Stimulated activated CD8-positive, alpha-beta memory T cell treated with anti-CD3 and anti-CD28 coated beads, Interleukin-4, amount 100 ng/mL, for 1 hour (primary cell): ENCODE measurements at regions not wholly inside any gene's neighbourhood (a gene's known extent, or its start where the extent isn't known, plus 50 kb on each side); places are given as distances from the start of the nearest gene placed in this dataset.

Experiments
- DNase-seq, 2 donors: peaks; one replicate each; pipeline ENCODE4 v3.0.0-alpha.2; 2020; ENCODE audit warnings: low read depth in 2 of 2, low spot score in 1 of 2

DNA sequence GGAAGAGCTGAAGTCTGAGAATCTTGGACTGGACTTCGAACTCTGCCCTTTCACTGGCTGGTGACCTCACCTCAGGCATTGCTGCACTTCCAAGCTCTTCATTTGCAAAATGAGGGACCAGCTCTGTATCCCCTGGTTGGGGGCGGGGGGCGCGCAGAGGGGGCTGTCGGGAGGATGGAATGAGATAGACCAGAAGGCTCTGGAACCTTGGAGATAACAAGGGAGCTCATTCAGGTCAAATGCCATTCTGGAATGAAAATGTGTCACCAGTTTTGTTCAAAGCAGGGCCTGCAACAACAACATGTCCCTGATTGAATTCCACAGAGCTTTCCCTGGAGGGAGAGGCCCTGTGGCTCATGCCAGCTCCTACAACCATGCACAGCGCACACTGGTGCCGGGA lies 370.5 kb downstream of the MN1 start:
- no peak for DNase-seq

DNA sequence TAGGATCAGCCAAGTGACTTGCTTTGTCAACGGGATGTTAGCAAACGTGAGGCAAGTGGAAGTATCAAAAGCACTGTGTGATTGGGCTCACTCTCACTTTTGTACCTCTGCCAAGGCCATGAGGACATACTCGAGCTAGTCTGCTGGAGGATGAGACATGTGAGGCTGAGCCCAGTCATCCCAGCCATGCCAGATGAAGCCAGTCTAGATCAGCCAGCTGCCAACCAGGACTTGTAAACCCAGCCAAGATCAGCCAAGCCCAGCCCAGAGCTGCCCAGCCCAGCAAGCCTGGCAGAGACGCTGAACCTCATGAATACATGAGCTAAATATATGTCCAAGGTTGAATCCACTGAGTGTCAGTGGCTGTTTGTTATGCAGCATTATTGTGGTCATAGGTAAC lies 369.7 kb downstream of the MN1 start:
- DNase-seq: no peak

DNA sequence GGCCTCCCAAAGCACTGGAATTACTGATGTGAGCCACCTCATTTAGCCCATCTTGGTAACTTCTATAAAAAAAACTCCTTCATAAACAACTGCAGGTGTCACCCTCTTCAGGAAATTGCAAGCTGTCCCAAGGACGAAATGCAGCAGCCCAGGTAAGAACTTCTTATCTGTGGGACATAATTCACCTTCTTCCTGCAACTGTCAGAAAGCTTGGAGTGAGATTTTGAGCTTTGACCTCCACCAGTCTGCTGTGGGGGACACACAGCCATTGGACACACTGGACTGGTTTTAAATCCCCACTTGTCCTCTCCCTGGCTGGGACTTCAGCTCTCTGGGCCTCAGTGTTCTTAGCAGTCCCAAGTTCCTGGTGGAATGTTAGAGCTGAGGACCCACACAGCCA lies 368.5 kb downstream of the MN1 start:
- DNase-seq: no peak

DNA sequence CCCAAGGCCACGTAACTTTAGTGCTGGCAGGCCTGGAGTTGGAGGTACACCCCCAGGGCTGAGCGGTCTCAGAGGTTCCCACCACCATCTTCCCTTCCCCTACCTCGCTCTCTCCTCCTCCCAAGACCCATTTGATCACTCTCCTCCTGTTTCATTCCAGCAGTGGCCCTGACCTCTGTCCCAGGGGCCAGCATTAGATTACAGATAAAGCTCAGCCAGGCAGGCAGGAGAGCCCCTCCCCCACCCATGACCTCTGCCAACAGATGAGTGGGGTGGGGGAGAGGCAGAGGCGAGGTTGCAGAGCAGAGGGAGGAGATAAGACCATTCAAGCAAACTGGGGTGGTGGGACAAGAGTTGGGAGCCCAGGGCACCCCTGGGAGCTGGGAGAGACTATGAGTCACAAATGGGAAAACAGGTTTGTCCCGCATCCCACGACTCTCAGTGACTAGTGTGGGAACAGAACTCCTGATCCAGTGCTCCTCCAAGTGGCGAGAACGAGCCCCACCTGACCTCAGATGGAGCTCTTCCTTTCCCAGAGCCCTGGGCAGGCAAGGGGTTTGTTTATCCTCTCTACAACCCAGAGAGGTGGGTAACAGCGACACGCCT lies 367.9 kb downstream of the MN1 start:
- no peak for DNase-seq

DNA sequence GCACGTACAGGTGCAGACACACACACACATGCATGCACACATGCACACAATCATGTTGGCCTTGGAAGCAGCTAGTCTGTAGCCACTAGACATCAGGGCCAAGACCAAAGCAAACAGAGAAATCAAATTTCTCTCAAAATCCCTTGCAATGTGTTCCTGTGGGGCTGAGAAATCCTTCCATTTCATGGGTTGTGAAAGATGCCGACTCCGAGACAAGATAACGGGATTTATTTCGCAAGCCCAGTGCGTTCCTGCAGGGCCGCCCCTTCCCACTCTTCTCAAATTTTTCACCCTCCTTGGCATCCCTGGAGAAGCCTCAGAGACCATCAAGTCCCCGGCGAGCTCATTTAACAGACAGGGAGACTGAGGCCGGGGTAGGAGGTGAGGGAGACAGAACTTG lies 366.7 kb downstream of the MN1 start:
- no peak for DNase-seq

DNA sequence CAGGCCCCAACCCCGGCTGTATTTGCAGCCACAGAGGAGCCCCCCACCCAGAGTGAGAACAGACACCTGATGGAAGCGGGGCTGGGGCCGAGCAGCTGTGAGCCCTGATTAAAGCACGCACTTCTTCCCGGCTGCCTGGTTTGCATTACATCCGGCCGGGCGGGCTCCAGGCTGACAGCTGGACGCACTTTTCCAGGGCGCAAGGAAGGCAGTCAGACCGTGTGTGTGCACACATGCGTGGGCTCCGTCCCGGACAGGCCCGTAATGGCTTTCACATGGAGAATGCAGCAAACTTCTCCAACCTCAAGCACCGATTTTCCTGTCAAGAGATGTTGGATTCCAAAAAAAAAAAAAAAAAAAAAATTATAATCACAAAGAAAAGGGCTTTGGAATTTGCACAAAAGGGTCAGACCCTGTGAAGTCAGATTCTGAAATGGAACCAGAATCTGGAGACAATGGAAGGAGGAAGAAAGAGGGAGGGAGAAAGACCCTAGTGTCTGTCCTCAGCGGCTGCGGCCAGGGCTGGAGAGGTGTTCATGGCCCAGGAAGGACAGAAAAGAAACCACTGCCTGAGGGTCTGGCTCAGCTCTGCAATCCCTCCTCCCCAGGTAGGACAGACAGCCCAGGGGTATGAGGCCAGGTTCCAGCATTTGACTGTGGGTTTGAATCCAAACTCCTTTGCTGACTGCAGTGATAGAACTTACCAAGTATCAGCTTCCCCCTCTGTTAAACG lies 365.5 kb downstream of the MN1 start:
- no peak for DNase-seq

DNA sequence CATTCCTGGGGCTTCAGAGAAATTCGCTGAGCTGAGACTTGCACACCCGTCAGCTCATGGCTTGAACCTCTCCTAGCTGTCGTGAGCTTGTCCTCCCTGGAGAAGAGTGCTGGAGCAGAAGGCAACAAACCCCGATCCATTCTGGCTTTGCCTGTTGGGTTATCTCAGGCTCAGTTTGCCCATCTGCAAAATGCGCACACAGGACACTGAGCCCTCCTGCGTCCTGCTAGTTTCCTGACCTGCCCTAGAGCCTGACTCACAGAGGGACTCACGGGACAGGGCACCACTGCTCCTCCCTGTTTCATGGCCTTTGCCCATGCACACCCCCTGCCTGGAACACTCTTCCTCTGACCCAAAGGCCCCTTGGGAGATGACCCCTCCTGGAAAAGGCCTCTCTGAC lies 365.0 kb downstream of the MN1 start:
- no peak for DNase-seq

DNA sequence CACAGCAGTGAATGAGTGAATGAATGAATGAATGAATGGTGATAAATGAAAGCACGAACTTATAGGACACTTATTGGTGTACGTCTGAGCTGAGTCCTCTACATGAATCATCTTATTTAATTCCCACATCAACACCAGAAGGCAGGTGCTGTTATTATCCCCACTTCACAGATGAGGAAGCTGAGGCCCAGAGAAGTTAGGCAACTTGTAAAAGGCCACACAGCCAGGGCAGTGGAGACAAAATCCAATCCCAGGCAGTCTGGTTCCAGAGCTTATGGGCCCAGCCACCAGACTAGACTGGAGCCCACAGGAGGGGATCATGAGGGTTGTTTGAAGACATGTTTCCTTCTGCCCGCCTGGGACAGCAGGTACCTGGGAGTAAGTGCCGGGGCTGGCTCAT lies 364.0 kb downstream of the MN1 start:
- DNase-seq: no peak

DNA sequence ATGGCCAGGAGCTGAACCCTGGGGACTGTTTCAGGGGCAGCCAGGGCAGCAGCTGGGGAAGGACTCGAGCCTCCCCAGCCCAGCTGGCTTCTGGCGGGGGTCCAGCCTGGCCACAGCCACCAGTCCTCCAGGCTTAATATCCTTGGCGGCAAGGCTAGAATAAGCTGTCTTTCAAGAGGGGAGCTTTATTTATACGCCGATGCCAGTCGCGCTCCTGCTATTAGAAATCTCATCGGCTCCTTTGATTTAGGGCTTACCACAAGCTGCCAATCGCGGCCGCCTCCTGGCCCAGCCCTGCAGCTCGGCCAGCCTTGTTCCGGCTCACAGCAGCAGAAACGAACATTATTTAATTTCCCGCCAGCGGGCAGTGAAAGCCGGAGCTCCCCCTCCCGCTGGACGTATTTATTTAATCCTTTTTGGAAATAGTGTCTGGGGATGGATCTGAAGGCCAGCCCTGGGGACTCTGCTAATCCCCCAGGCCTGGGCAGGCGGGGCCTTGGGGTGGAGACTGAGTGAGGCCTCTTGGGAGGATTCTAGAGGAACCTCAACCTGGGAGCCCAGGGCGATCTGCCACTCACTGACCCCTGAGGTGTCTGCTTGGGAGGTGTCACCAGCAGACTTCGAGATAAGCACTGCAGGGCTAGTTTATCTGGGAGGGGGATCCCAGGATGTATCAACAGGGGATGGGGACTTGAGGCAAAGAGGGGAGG lies 363.1 kb downstream of the MN1 start:
- no peak for DNase-seq

DNA sequence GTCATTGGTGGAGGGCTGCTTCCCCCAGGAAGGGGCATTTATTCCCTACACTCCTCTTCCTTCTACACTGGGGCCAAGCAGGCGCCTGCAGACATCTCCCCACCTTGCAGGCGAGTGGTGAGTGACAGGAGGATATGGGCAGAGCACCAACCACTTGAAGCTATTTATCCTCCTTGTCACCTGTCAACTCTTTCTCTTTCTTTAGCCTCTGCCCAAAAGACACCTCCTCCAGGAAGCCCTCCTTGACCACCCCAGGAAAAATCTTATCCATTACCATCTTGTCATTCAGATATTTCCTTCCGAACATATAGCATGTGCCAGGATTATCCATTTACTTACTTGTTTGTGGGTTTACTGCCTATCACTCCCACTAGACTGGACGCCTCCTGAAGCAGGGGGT lies 362.4 kb downstream of the MN1 start:
- no peak for DNase-seq

DNA sequence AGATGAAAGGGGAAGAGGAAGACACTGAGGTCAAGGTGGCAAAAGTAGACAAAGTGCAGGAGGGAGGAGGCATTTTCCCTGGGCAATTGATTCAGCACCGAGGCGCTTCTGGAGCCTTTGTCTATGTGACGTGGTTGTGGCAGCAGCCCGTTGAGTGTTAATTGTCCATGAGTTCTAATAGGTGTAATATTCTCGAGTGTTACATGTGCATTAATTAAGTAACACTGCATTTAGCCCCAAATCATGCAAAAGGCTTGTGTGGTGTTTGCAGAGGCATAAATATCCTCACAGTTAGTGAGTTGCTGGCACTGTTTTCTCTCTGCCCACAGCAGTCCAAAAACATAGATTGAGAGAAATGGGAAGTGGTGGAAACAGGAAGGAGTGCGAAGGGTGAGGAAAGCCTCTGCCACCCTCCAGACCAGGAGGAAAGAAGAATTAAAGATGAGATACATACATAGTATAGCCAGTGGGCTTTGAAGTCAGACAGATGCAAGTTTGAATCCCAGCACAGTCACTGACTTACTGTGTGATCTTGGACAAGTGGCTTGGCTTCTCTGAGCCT lies 361.2 kb downstream of the MN1 start:
- no peak for DNase-seq

DNA sequence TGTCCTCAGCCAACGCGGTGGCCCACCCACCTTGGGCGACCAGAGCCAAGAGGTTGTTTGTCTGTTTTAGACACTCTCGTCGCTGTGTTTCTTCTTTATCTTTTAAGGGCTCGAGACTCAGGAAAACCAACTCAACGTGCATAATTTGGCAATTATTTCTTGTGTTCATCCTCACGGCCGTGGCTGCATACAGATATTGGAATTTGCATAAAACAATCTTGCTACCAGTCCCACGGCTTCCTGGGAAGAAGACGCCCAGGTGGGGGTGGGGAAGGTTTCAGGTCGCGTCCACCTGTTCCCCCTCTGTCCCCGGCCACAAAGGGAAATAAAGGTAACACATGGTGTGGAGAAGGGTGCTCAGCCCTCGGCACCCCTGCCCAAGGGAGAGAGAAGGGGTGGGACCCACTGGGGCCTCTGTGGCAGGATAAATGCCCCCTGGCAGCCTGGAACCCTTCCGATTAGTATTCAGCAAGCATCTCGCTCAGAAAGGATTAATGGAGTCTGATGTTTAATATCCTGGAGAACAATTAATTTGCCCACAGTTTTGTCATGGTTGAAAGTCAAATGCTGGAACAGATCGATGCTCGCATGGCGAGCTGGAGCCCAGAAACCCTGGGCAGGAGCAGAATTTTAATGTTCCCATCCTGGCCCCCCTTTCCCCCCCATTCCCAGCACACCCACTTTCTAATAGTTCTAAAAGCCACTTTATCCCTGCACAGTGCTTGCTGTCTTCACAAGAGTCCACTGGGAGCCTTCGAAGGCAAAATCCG lies 359.7 kb downstream of the MN1 start:
- no peak for DNase-seq

DNA sequence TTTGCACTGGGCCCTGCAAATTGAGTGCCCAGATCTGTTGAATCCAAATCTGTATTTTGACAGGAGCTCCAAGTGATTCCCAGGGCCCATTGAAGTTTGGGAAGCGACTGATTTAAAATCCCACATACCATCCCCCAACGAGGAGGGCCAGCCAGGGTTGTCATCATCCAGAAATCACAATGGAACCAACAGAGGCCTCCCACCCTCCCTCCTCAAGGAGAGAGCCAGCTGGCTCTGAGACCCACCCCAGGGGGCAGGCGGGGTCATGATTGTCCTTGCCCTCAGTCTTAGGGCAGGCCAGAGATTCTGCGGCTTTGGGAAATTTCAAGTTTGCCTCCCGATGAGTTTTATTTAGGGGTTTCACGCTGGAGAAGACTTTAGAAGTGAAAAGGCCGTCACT lies 358.2 kb downstream of the MN1 start:
- DNase-seq: no peak

DNA sequence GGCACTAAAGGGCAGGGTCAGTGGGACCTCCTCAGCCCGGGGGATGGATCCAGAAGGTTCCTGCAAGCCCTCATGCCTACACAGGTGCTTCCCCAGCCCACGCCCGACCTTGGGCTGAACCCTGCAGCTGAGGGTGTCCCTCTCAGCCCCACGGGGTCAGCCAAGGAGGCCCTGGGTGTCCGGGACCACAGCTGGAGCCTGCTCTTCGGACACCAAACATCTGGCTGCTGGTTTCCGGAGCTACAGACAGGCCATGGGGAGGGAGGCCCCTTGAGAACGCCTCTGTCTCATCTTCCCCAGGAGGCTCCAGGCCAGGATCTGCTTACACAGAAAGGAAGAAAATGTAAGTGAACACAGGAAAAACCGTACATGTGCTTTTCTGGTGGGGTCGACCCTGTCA lies 355.7 kb downstream of the MN1 start:
- DNase-seq: no peak

DNA sequence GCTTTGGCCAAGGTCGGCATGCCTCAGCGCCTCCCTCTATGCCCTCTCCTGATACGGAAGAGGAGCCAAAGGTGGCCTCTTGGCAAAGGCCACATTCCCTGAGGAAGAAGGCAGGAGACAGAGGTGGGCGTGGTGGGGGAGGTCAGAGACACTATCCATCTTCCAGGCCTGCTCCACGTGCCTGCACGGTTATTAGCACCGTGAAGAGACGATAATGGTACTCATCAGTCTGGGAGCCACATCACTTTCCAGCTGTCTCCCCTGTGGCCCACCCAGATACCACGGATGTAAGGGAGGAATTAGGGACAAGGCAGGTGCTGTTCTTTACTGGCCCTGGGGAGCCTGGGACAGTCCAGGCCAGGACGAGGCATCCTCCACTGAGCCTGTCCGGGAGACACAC lies 354.3 kb downstream of the MN1 start:
- no peak for DNase-seq

DNA sequence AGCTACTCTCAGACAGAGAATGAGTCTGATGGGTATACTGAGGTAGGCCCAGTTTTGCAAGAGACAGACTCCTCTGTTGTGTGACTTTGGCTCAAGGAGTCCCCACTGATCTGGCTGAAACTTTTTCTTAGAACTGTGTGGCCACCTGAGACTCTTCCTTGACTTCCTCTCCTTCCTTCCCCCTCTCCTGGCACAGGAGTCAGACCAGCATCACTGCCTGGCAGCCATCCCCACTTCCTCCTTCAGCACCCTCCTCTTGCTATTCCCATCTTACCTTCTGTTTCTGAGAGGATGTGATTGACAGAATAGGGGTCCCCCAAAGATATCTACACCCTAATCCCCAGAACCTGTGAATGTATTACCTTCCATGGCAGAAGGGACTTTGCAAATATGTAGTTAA lies 351.1 kb downstream of the MN1 start:
- DNase-seq: no peak

DNA sequence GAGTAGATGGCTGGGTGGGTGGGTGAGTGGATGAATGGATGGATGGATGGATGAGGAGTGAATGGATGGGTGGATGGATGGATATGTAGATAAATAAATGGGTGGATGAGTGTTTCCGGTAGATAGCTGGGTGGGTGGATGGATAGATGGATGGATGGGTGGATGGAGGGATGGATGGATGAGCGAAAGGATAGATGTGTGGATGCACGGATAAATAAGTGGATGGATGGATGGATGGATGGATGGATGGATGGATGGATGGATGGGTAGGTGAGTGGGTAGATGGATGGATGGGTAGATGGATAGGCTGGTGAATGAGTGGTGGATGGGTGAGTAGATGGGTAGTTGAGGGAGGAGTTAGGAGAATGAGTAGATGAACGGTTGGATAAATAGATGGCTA lies 349.3 kb downstream of the MN1 start:
- no peak for DNase-seq

DNA sequence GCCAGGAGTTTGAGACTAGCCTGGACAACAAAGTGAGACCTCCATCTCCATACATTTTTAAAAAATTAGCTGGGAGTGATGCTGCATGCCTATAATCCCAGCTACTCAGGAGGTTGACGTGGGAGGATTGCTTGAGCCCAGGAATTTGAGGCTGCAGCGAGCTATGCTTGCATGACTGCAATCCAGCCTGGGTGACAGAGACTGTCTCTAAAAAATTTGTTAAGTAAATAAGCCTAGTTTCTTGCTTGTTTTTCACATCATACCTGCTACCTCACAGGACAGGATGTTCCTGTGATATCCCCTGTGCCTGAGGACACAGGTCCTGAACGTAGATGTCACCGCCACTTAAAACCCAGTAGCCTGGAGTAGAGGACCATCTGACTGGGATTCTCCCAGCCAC lies 348.6 kb downstream of the MN1 start:
- no peak for DNase-seq

DNA sequence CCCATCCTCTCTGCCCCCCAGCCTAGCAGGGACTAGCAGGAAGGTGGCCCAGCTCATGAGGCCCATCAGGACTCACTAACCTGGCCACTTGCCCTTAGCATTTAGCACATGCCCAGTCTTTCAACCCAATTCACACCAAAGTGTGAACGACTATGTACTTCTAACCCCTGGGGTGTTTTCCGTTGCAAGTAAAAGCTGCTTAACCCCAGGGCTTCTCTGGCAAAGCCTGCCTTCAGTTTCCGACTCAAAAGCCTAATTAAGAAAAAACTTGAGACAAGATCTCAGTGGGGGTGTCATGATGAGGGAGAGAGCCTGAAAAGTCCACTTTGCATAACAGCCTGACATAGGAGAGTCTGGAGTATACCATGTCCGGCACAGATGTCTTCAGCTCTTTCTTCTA lies 347.8 kb downstream of the MN1 start:
- no peak for DNase-seq

DNA sequence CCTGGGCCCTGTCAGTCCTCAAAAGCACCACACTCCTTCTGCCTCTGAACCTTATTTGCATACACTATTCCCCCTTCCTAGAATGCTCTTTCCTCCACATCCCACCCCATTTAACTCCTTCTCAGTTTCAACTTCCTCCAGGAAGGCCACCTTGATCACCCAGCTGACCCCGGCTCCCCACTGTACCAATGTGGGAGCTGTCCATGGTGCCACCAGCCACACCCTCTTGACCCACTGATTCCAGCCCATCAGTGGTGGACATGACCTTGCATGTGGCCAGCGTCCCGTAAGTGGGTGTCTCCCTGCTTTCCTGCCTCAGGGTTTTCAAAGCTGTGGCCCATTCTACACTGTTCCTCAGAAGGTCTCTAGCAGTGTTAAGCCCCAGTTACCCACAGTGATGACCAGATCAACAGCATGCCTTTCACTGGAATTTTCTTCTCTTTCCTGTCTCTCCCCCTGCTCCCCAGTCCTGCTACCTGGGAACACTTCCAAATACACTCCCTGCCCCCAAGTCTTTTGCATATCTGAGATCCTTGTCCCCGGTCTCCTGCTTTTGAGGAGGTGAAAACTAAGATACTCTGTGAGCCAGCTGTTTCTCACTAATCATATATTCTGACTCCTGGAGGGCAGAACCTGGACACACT lies 346.6 kb downstream of the MN1 start:
- no peak for DNase-seq

DNA sequence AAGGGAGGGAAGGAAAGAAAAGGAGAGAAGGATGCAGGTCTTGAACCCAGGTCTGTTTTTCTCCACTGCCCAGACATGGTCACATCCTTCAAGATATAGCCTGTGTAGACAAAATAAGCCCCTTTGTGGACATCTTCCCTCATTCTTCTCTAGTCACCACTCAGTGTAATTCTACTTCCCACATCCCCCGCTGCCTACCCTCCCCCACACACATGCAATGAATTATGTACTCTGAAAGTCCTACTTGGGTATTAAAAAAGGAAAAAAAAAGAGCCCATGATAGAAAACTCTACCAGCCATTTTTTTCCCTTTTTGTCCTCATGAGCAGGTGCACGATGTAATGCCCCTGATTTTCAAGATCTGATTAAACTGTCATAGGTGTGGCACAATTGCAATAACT lies 346.0 kb downstream of the MN1 start:
- no peak for DNase-seq
